Kidney (tissue), 13 donors: ENCODE measurements at regions not wholly inside any gene's neighbourhood (a gene's known extent, or its start where the extent isn't known, plus 50 kb on each side); places are given as distances from the start of the nearest gene placed in this dataset.

Source experiments
- DNase-seq, 5 donors: peaks; one replicate each; pipeline ENCODE4 v3.0.0-alpha.2; 2013 to 2020
- FAIRE-seq: peaks from 2 replicates; lab custom pipeline; 2012; peaks lifted over from hg19 to GRCh38; lab: Jason Lieb, UNC
- H3K27ac ChIP-seq, 2 donors: one replicate each; pipeline ENCODE4 v1.7.0; 2013; ENCODE audit warnings: low read depth in 2 of 2, low read length in 2 of 2, inconsistent platforms in 1 of 2
- H3K27me3 ChIP-seq: one replicate; pipeline ENCODE4 v1.7.1; 2013; ENCODE audit warnings: low read length, inconsistent platforms; ENCODE audit not compliant: control insufficient read depth, insufficient read depth
- H3K36me3 ChIP-seq, 3 donors: one replicate each; pipeline versions ENCODE4 v1.7.0 to v1.7.1; 2013; ENCODE audit warnings: low read length in 3 of 3, control low read depth in 1 of 3, inconsistent platforms in 1 of 3; ENCODE audit not compliant: insufficient read depth in 3 of 3, control insufficient read depth in 2 of 3
- H3K4me1 ChIP-seq, 3 donors: one replicate each; pipeline versions ENCODE4 v1.7.0 to v1.7.1; 2013; ENCODE audit warnings: low read length in 3 of 3, inconsistent platforms in 1 of 3, low read depth in 1 of 3; ENCODE audit not compliant: control insufficient read depth in 2 of 3, insufficient read depth in 2 of 3
- H3K4me3 ChIP-seq, 3 donors: one replicate each; pipeline versions ENCODE4 v1.7.0 to v1.8.1; 2013; ENCODE audit warnings: low read length in 3 of 3, control low read depth in 1 of 3, inconsistent platforms in 1 of 3
- H3K9ac ChIP-seq, 3 donors: one replicate each; pipeline versions ENCODE4 v1.7.0 to v1.7.1; 2013; ENCODE audit warnings: low read length in 3 of 3, control low read depth in 1 of 3, inconsistent platforms in 1 of 3
- H3K9me3 ChIP-seq, 3 donors: one replicate each; pipeline versions ENCODE4 v1.7.0 to v1.7.1; 2013; ENCODE audit warnings: low read length in 3 of 3, control low read depth in 1 of 3, inconsistent platforms in 1 of 3; ENCODE audit not compliant: control insufficient read depth in 2 of 3, insufficient read depth in 1 of 3
- CTCF ChIP-seq: IDR thresholded peaks from 3 replicates; pipeline ENCODE4 v1.5.1; 2012; ENCODE audit warnings: mild to moderate bottlenecking, moderate library complexity, borderline replicate concordance; ENCODE audit not compliant: insufficient read depth; ENCODE audit errors: extremely low read depth
- intact Hi-C: fragments of 100-400 bp; cut with DNase I; formaldehyde crosslinking; loops from one replicate; pipeline ENCODE4 v1.11.1; 2022
- donor health status: control.
- donor health status: control.
- donor health status: control.
- donor health status: control.
- donor health status: control.
- donor health status: DM: yes; HTN: yes; CAD: no.
- donor health status: Normal renal cell carcinoma (clear cell type).

DNA sequence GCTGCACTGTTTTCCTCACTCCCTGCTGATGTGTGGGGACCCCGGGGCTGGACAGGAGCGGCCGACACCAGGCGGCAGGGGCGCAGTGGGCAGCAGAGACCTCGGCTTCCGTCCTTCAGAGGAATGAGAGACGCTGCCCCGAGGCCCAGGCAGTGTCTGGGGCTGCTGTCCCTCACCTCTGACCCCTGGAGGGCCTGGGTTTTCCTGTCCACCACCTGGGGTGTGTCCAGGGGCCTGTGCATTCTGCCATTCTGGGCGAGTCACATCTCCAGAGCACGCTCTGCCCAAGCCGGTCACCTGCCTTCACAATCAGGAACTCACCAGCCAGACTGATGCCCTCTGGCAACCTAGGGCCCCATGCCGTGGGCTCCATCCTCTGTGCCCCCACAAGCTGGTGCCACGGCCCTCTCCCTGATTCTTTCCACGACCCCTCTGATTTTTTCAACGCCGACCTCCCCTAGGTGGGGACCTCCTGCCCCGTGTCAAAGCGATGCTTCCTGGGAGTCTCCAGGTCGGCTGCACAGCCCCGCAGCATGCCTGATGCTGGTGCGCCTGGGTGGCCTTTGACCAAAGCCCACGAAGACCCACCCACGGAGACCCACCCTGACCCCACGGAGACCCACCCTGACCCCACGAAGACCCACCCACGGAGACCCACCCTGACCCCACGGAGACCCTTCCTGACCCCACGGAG, 53.7 kb upstream of the CFAP46 start:
- FAIRE-seq = no peak
- Histone ChIP-seq H3K9me3 (no peaks in the 10 kb centered on the region), H3K27me3 (no peaks in the 10 kb centered on the region), H3K9ac (no peak overlapping the region), H3K4me1 (no peaks in the 10 kb centered on the region), H3K4me3 (no peak overlapping the region), H3K36me3 (no peaks in the 10 kb centered on the region), H3K27ac (no peak overlapping the region)
- DNase-seq = peak in 1 of 5 donors; percentile 52
- intact Hi-C loops = no loop called here
- no peak for TF ChIP-seq CTCF

DNA sequence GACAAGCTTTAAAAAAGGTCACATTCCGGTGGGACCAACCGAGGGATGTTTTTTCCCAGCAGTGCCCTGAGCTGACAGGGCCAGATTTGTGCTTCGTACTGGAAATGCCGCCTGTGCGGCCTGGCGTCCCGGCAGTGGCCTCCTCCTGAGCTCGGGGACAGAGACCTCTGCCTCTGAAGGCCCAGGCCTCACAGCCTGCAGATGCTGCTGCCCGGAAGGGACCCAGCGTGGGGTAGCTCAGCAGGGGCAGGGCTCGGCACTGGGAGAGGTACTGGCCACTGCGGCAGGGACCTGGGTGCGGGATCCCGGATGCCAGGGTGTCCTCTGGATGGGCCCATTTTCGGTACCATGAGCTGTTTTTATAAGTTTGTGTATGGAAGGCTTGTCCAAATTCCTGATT, 52.4 kb upstream of the CFAP46 start:
- Histone ChIP-seq H3K27me3 (no peaks in the 10 kb centered on the region), H3K36me3 (no peaks in the 10 kb centered on the region), H3K4me1 (no peaks in the 10 kb centered on the region), H3K27ac (no peak overlapping the region), H3K9ac (no peak overlapping the region), H3K4me3 (peak overlapping the region in 1 of 3 donors; percentile 47), H3K9me3 (no peaks in the 10 kb centered on the region)
- DNase-seq (peak in 2 of 5 donors; percentile 60 to 67), FAIRE-seq (no peak)
- no peak for TF ChIP-seq CTCF
- intact Hi-C loops = no loop called here

DNA sequence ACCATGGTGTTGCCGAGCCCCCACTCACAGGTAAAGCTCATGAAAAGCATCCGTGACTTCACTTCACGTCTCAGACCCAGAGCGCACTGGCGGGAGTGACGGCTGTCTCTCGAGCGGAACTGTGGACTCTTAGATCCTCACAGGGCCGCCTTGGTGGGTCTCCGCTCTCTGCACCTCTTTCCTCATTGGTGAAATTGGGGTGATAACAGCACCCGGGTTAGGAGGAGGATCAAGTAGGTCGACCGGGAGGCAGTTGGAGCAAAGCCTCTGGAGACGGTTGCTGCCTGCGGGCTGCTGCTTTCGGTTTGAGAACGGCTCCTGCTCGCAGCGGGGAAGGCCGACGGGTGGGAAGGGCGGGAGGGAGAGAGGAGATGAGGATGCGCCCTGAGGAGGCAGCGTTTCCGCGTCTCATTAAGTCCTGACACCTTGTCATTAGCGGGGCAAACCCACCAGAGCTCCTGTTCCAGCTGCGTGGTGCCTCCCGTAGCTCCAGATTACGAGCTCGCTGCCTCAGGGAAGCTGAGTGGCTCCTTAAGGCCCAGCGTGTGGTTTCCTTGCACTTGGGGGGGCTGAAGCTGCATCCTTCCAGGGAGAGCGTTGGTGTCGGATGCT, 51.9 kb upstream of the CFAP46 start:
- FAIRE-seq (no peak), DNase-seq (peak in 4 of 5 donors; percentile 61 to 75 (median 70))
- peak overlapping the region in 2 of 3 donors; percentile 18 to 47 for H3K4me3 ChIP-seq
- H3K27ac ChIP-seq = no peak overlapping the region
- H3K9ac ChIP-seq = no peak overlapping the region
- no peak for TF ChIP-seq CTCF
- intact Hi-C loops = no loop called here
- H3K4me1 ChIP-seq = no peaks in the 10 kb centered on the region
- no peaks in the 10 kb centered on the region for H3K9me3 ChIP-seq
- H3K36me3 ChIP-seq = no peaks in the 10 kb centered on the region
- no peaks in the 10 kb centered on the region for H3K27me3 ChIP-seq
